Hepatocyte (in vitro differentiated cells): ENCODE measurements at regions not wholly inside any gene's neighbourhood (a gene's known extent, or its start where the extent isn't known, plus 50 kb on each side); places are given as distances from the start of the nearest gene placed in this dataset.

ENCODE experiments used
- CTCF ChIP-seq: fragments of 200-600 bp; sonication (generic); IDR thresholded peaks from 2 replicates; pipeline ENCODE4 v1.5.1; 2016; ENCODE audit warnings: antibody characterized with exemption, mild to moderate bottlenecking; ENCODE audit not compliant: poor library complexity
- EZH2 ChIP-seq: fragments of 200-600 bp; sonication (generic); IDR thresholded peaks from 2 replicates; pipeline ENCODE4 v1.6.1; 2016; ENCODE audit warnings: antibody characterized with exemption, mild to moderate bottlenecking, borderline replicate concordance
- EZH2phosphoT487 ChIP-seq: fragments of 200-600 bp; sonication (generic); IDR thresholded peaks from one replicate; pipeline ENCODE4 v1.6.1; 2018; ENCODE audit warnings: antibody characterized with exemption, mild to moderate bottlenecking, low read depth, moderate library complexity; ENCODE audit not compliant: unreplicated experiment, severe bottlenecking

DNA sequence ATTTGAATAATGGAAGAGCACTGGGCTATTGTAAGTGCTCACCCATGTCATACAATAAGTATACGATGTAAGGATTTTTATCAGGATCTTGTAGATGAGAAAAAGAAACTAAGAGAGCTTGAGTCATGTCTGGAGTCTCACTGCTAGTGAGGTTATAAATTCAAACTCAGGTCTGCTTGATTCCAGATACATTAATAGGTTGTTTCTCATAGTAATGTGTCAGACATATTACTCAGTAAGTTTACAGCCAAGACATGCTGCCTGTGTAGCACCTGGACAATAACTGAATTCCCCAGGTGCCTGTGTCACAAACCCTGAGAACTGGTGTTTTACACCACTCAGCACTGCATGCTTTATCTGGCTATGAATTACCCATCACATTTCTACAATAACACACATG lies 216.9 kb upstream of the LRP1B start:
- TF ChIP-seq CTCF, result no peak
- no peak for TF ChIP-seq EZH2
- no peak for TF ChIP-seq EZH2phosphoT487
